ENCODE measurements at regions not wholly inside any gene's neighbourhood (a gene's known extent, or its start where the extent isn't known, plus 50 kb on each side); places are given as distances from the start of the nearest gene placed in this dataset.

DNA sequence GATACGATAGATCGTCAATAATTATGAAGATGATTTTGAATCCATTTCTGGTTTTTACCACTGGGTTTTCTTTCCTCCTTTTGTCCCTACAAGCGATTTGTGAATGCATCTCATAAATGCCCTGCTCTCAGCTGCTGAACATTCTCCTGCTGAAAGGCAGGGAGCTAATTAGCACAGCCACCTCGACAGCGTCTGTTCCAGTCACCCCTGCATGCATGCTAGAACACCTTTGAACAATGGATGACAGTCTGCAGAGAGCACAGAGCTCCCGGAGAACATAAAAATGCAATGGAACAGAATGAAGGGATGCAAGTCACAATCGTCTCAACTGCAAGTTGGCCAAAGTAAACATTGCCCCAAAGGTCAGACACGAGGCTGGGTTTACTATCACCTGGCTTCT is 105.8 kb downstream of the SLC35B3 start:
- TF ChIP-seq, protein P1, sequence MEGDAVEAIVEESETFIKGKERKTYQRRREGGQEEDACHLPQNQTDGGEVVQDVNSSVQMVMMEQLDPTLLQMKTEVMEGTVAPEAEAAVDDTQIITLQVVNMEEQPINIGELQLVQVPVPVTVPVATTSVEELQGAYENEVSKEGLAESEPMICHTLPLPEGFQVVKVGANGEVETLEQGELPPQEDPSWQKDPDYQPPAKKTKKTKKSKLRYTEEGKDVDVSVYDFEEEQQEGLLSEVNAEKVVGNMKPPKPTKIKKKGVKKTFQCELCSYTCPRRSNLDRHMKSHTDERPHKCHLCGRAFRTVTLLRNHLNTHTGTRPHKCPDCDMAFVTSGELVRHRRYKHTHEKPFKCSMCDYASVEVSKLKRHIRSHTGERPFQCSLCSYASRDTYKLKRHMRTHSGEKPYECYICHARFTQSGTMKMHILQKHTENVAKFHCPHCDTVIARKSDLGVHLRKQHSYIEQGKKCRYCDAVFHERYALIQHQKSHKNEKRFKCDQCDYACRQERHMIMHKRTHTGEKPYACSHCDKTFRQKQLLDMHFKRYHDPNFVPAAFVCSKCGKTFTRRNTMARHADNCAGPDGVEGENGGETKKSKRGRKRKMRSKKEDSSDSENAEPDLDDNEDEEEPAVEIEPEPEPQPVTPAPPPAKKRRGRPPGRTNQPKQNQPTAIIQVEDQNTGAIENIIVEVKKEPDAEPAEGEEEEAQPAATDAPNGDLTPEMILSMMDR (conservative IDR thresholded peaks at IDR 0.05; ENCODE audit: low read length), result no peak
- TF ChIP-seq EZH2phosphoT487 (IDR thresholded peaks at IDR 0.05; ENCODE audit: borderline replicate concordance), result no peak
